Retinal pigment epithelial cell (primary cell): ENCODE measurements at regions not wholly inside any gene's neighbourhood (a gene's known extent, or its start where the extent isn't known, plus 50 kb on each side); places are given as distances from the start of the nearest gene placed in this dataset.

Source experiments
- DNase-seq: peaks from one replicate; pipeline ENCODE4 v3.0.0-alpha.2; 2010; ENCODE audit warnings: low read depth
- H3K4me3 ChIP-seq: 2 replicates; pipeline ENCODE4 v1.5.1; 2011; ENCODE audit warnings: mild to moderate bottlenecking, low read length, control low read depth, moderate library complexity
- CTCF ChIP-seq: conservative IDR thresholded peaks from 2 replicates; pipeline ENCODE4 v1.5.1; 2011; ENCODE audit warnings: low read depth, low read length, control low read depth, inconsistent platforms

GRCh38 chr1:14531519-14531918 lies 67.0 kb upstream of the KAZN start:
- no peak for DNase-seq
- no peak for TF ChIP-seq CTCF
- no peak overlapping the region for H3K4me3 ChIP-seq

DNA sequence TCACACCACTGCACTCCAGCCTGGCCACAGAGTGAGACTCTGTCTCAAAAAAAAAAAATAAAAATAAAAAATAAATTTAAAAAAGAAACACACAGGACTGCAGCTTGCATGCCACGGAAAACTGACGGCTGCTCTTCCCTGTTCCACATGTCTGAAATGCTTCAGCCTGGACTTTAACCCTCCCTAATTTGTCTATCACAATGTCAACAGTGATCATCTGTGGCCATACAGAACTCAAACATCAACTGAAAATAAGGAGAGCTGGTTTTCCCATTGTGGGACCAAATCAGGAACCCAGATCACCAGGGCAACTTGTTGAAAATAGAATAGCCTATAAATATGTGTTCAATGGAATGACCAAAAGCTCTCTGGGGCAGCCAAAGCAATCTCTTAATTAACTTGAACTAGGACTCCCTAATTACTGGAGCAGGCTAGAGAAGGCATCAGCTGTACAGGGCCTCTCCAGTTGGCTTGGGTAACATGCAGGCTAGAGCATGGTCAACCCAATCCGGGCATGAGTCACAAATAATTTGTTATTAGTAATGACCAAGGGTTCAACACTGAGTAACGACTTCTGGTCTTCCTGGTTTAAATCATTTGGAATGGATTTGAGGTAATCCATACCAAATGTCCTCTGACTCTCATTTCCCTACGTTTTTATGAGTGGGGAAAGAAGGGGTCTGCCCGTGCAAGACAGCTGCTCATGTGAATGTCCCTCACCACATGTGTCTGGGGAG lies 62.7 kb upstream of the KAZN start:
- DNase-seq = no peak
- H3K4me3 ChIP-seq = no peak overlapping the region
- no peak for TF ChIP-seq CTCF

- TF ChIP-seq CTCF = peak; percentile 42
- H3K4me3 ChIP-seq = no peak overlapping the region
- DNase-seq = no peak
Observed at GRCh38 chr1:14538335-14538734, 60.1 kb upstream of the KAZN start.

DNA sequence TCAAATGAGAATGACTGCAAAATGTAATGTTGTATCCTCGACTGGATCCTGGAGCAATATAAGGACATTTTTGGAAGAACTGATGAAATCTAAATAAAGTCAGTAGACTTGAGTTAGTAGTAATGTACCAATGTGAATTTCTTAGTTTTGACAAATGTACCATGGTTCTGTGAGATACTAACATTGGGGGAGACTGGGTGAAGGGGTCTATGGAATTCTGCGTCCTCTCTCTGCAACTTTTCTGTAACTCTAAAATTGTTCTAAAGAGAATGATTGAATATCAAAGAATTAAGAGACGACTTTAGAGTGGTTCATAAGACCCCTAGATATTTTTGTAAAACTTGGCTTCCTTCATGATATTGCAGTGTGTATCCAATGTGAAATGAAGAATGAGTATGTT lies 59.2 kb upstream of the KAZN start:
- no peak for DNase-seq
- no peak overlapping the region for H3K4me3 ChIP-seq
- no peak for TF ChIP-seq CTCF

DNA sequence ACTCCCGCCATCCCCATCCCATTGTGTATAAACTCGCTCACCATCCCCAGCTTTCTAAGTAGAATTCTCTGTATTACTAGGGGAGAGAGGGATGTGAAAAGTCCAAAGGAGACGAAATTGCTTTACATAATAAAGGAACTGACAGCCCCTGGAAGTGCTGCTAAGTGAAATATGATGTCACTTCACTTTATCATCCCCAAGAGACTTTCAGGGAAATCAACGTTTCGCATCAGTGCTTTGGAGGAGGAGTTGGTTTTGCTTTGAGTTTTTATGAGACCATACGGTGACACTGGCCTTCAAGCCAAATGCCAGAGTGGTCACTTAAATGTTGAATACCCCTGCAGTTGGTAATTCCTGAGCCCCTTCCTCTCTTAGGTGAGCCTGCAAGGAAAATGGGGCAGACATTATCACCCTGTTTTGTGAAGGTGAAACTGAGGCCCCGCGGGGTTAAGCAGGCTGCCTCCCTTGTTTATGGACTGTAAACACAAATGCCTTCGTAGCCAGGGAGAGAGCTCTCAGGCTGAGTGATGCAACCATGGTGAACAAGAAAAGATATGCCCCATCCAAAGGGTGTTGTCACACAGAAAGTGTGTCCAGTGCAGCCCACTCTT lies 58.4 kb upstream of the KAZN start:
- no peak for DNase-seq
- TF ChIP-seq CTCF = no peak
- no peak overlapping the region for H3K4me3 ChIP-seq

DNA sequence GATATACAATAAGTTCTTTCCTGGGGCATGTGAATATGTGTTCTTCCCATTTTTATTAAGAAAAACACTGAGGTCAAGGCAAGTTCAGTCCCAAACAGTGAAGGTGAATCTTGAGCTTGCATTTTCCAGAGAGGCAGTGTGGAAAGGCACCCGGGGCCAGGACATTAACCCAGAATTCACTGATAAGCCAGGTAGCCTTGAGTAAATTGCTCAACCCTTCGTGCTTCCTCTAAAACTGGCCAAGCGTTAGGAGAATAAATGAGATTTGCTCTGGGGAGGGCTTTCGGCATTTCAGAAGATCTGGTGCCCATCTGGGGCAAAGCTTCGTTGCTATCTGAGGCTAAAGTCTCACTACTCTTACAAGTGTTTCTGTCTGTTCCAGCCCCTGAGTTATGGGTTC lies 57.1 kb upstream of the KAZN start:
- no peak for DNase-seq
- H3K4me3 ChIP-seq = no peak overlapping the region
- TF ChIP-seq CTCF = no peak
